ENCODE measurements at regions not wholly inside any gene's neighbourhood (a gene's known extent, or its start where the extent isn't known, plus 50 kb on each side); places are given as distances from the start of the nearest gene placed in this dataset.

DNA sequence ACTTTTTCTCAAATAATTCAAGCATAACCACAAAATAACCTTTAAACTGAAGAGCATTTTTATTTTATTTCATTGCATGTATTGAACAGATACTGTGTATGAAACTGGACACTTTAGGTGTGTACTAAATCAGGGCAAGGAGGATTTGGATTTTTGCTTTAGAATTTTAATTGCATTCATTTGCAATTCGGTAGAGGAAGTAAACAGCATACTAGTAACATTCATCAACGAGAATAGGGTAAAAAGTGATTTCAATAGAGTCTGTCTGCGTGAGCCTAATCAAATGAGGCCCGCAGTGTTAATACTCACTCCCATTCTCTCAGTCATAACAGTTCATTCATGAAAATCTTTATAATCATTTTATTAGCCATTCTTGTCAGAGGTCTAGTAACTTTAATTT, 200.2 kb downstream of the SPRY2 start:
- TF ChIP-seq, protein P1, sequence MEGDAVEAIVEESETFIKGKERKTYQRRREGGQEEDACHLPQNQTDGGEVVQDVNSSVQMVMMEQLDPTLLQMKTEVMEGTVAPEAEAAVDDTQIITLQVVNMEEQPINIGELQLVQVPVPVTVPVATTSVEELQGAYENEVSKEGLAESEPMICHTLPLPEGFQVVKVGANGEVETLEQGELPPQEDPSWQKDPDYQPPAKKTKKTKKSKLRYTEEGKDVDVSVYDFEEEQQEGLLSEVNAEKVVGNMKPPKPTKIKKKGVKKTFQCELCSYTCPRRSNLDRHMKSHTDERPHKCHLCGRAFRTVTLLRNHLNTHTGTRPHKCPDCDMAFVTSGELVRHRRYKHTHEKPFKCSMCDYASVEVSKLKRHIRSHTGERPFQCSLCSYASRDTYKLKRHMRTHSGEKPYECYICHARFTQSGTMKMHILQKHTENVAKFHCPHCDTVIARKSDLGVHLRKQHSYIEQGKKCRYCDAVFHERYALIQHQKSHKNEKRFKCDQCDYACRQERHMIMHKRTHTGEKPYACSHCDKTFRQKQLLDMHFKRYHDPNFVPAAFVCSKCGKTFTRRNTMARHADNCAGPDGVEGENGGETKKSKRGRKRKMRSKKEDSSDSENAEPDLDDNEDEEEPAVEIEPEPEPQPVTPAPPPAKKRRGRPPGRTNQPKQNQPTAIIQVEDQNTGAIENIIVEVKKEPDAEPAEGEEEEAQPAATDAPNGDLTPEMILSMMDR (conservative IDR thresholded peaks at IDR 0.05; ENCODE audit: low read depth, low read length) = no peak
- no peak for TF ChIP-seq EZH2 (IDR thresholded peaks at IDR 0.05; ENCODE audit: borderline replicate concordance, low read depth, low read length, poor library complexity, severe bottlenecking)
